ENCODE measurements at regions not wholly inside any gene's neighbourhood (a gene's known extent, or its start where the extent isn't known, plus 50 kb on each side); places are given as distances from the start of the nearest gene placed in this dataset.

GRCh38 chrX:110915111-110915510 is 119.5 kb upstream of the CHRDL1 start:
- TF ChIP-seq CTCF (conservative IDR thresholded peaks at IDR 0.05; ENCODE audit: low read length) = no peak
- no peak for TF ChIP-seq EZH2phosphoT487 (IDR thresholded peaks at IDR 0.05; ENCODE audit: borderline replicate concordance, low read depth, low read length)
